GM18951 (cell line): ENCODE measurements at regions not wholly inside any gene's neighbourhood (a gene's known extent, or its start where the extent isn't known, plus 50 kb on each side); places are given as distances from the start of the nearest gene placed in this dataset.

Experiments
- POLR2A ChIP-seq: IDR thresholded peaks from 4 replicates; pipeline ENCODE4 v1.6.1; 2011; ENCODE audit warnings: mild to moderate bottlenecking; ENCODE audit not compliant: insufficient read length, insufficient read depth; ENCODE audit errors: extremely low read depth
- in situ Hi-C: fragments of 300-500 bp; cut with MboI; formaldehyde crosslinking; loops from one replicate; pipeline ENCODE4 v1.12.0; 2022; ENCODE audit warnings: low sequenced_read_pairs, mixed read lengths, inconsistent platforms; ENCODE audit not compliant: unreplicated experiment

DNA sequence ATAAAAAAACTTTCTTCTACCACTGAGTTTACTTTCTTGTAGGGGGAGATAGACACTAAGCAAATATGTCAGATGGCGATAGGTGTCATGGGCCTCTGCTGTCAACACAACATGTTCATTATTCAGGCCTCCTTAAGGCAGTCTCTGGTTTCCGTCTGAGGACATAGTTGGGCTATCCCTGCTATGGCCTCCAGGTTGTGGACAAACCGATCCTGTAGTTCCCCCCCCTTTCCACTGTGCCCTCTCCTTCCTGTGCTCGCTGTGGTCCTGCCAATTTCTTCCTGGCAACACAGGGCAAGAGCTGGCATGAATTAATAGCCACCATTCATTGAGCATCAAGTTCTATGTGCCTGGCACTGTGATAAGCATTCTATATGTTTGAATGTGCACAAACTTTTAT, 81.0 kb upstream of the HS3ST2 start:
- in situ Hi-C loops: no loop called here
- no peak for TF ChIP-seq POLR2A

DNA sequence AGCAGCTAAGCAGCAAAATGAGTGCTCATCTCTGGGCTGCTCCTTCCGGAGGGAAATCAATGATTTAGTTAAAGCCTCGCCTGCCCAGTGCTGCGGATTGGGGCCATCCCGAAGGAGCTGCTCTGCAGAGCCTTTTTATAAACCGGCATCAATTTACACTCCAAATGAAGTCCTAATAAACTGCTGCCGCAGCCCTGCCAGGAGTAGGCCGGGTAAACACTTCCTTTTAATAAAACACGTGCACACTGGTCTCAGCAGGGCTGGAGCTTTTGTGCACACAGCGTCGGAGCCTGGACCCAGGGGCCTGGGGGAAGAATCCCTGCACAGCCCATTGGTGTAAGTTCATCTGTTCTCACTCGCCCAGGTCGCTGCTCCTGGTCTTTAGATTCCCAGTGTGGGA, 79.6 kb upstream of the HS3ST2 start:
- TF ChIP-seq POLR2A: no peak
- in situ Hi-C loops: no loop called here

DNA sequence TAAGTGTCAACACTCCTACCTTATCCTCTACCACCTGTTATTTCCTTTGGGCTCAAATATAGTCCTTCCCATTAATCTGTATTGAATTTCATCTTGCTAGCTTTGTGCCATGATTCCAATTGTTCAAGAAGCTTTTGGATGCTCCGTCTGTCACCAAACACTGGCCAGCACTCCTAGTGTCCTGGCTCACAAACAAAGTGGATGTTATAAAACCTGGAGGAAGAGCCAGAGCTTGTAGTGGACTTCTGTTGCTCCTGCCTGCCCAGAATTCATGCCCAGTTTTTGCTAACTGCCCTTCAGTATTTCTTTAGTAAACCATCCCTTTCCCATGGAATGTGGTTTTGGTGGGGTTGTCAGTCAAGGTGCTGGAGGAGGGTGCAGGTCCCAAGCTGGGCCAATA, 77.2 kb upstream of the HS3ST2 start:
- in situ Hi-C loops: no loop called here
- TF ChIP-seq POLR2A: no peak

- TF ChIP-seq POLR2A: no peak
- in situ Hi-C loops: no loop called here
Observed at GRCh38 chr16:22739077-22739476, 74.9 kb upstream of the HS3ST2 start.

DNA sequence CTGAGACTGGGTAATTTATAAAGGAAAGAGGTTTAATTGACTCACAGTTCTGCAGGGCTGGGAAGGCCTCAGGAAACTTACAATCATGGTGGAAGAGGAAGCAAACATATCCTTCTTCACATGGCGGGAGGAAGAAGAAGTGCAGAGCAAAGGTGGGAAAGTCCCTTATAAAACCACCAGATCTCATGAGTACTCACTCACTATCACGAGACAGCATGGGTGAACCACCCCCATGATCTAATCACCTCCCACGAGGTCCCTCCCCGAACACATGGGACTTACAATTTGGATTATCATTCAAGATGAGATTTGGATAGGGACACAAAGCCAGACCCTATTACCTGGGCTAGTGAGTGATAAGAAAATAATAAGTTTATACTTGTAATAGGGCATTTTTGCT, 70.6 kb upstream of the HS3ST2 start:
- TF ChIP-seq POLR2A: no peak
- in situ Hi-C loops: no loop called here

GRCh38 chr16:22751104-22751667, 62.8 kb upstream of the HS3ST2 start:
- TF ChIP-seq POLR2A: no peak

DNA sequence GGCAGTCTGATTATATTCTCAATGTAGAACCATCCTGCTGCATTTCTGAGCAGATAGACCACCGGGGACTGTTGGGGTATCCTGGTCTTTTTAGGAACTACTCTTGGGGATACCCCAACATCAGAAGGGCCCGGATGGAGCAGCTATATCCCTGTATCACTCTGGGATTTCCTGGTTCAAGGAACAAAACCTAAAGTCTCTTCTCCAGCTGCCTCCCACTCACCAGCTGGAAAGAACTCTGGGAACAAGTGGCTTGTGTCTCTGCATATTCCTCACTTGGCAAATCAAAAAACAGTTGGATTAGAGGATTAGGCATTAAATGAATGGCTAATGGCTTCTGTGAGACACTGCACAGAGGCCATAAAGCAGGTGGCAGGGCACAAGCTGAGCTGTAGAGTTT, 62.3 kb upstream of the HS3ST2 start:
- TF ChIP-seq POLR2A: no peak
- in situ Hi-C loops: no loop called here

More at GRCh38 chr16:22751104-22751667, 62.8 kb upstream of the HS3ST2 start:
- in situ Hi-C loops: no loop called here

- in situ Hi-C loops: no loop called here
- TF ChIP-seq POLR2A: no peak
Observed at GRCh38 chr16:22753451-22753850, 60.5 kb upstream of the HS3ST2 start.

DNA sequence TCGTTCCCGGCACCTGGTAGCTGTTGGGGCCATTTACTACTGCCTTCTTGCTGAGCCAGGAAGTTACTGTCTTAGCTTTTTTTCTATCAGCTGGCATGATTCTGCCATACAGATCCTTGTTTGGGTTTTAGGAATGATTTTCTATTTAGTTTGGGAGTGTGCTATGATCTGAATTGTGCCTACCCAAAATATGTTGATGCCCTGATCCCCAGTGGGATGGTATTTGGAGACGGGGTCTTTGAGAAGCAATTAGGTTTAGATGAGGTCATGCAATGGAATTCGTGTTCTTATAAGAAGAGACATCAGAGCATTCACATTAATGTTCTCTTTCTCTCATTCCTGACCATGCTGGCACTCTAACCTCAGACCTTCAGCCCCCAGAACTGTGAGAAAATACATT, 59.4 kb upstream of the HS3ST2 start:
- in situ Hi-C loops: no loop called here
- TF ChIP-seq POLR2A: no peak

DNA sequence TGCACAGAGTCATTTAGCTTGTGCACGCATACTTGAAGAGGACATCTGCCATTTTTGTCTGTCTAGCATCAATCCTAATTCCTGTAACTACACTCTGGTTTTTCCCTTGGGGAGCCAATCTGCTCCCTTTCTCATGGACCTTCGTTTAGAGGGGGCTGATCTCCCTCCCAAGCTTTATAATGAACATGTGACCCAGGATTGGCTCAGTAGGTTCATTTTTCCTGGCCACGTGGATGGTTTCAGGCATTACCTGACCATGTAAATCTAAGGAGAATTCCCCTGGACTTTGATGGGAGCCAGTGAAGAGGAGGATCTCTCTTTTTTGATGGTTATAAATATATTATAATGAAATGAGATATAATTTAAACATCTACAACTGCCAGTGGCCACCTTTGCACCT, 56.8 kb upstream of the HS3ST2 start:
- TF ChIP-seq POLR2A: no peak
- in situ Hi-C loops: no loop called here

- no peak for TF ChIP-seq POLR2A
Observed at GRCh38 chr16:22762486-22762885, 51.5 kb upstream of the HS3ST2 start.

GRCh38 chr16:22763437-22764080, 50.4 kb upstream of the HS3ST2 start:
- no peak for TF ChIP-seq POLR2A
- in situ Hi-C loops: no loop called here

More at GRCh38 chr16:22762486-22762885, 51.5 kb upstream of the HS3ST2 start:
- in situ Hi-C loops: no loop called here
